ENCODE measurements at regions not wholly inside any gene's neighbourhood (a gene's known extent, or its start where the extent isn't known, plus 50 kb on each side); places are given as distances from the start of the nearest gene placed in this dataset.

DNA sequence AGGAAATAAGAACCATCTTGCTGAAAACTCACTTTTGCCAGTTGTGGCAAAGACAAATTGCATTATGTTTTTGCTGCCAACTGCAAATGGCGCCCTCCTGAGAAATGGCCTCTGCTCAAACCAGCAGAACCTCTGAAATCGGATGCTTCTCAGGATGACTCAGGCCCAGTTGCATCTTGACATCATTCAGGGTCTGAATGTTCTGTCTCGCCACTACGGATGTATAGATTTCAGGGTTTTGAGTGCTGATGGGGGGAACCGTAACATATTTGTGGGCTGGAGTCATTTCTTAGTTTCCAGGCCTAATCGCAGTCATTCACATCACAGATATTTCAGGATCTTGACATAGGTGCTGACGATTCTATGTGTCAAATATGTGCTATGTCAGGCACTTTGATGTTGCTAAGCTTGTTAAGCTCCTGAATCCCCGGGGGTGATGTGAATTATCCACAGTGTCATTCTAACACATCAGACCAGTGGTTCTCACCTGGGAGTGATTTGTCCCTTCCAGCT is 207.1 kb downstream of the NFATC2 start:
- peak; percentile 81 for DNase-seq

DNA sequence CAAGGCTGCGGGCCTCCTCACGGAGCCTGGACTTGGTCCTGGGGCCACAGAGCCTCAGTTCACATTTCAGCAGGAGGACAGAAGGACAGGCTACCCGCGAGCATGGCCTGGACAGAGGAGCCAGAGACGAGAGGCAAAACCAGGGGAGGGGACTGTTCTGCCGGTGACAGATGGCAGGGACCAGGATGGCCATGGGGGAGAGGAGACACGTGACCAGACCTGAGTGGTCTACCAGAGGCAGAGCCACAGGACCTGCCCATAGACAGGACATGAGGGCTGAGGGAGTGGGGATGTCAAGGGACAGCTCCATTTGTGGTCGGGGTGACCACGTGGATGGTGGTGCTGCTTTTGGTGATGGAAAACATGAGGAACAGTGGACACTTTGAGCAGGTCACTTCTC is 207.9 kb downstream of the NFATC2 start:
- DNase-seq, result no peak

DNA sequence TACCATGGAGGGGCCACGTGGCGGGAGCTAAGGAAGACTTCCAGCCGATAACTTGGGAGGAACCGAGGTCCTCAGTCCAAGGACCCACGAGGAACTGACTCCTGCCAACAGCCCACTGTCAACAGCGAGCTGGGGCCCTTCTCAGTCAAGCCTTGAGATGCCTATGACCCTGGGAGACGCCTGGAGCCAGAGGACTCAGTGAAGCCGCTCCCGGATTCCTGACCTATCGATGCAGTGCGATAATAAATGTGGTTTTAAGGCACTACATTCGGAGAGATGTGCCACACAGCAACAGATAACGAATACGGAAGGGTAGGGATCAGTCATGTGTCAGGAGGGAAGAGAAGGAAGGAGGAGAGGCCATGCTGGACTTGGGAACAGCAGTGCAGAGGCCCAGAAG is 208.5 kb downstream of the NFATC2 start:
- DNase-seq, result no peak

DNA sequence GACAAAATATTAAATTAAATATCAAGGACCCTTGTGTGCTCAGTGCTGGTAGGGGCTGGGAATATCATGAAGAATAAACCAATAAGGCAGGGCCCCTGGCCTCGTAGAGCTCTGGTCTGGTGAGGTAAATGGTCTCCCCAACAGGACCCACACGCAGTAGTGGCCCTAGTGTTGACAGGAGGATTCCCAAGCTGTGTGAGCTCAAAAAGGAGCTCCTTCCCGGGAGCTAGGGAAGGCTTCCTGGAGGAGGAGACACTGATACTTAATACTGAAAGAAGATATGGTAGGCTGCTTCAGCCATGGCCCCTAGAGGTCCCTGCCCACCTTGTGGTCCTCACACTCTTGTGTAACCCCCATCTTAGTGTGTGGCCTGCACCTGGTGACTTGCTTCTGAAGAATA is 209.1 kb downstream of the NFATC2 start:
- no peak for DNase-seq

DNA sequence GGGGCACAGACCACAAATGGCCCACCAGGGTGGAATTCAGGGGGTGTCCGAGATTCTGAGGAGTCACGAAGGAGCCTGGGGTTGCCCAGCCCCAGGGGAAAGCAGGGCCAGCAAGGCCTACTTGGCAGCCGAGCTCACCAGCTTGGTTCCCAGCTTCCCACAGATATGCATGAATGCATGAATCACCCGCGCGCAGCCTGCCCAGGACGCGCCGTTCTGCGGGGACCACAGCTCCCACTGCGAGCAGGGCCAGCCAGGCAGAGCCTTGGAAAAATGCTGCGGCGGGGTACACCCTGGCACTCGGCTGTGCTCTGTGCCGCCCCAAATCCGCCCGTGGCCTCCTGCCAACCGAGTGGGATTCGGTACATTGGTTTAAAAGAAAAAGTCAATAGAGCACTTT is 211.0 kb downstream of the NFATC2 start:
- DNase-seq, result peak; percentile 40

DNA sequence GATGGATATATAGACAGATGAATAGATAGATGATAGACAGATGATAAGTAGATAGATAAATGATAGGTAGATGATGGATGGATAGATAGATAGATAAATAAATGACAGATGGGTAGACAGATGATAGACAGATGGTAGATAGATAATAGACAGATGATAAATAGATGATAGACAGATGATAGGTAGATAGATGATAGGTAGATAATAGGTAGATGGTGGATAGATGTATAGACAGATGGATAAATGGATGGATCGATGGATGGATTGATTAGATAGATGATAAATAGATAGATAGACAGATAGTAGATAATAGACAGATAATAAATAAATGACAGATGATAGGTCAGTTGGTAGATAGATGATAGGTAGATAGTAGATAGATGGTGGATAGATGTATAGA is 212.7 kb downstream of the NFATC2 start:
- no peak for DNase-seq

DNA sequence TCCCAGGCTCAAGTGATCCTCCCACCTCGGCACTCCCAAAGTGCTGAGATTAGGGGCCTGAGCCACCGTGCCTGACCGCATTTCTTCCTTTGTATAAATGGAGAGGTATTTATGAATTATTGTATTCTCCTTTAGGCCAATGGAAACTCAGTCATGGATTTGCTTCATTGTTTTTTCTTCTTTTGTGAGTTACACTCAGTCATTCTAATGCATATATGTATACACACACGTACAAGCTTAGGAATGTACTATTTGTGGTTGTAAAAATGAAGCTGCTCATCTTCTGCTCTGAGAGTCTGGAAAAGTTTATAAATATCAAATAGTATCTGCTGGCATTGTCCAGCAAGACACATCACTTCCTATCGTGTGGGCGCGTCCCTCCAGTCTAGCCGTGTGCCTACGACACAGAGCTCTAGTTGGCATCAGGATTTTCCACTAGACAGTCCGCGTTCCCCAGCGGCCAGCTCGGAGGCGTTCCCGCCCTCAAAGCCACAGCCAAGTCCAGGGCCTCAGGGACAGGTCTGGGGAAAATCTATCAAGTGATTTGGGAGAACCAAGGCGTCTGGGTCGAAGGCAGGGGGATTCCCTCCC is 215.2 kb downstream of the NFATC2 start:
- peak; percentile 59 for DNase-seq

DNA sequence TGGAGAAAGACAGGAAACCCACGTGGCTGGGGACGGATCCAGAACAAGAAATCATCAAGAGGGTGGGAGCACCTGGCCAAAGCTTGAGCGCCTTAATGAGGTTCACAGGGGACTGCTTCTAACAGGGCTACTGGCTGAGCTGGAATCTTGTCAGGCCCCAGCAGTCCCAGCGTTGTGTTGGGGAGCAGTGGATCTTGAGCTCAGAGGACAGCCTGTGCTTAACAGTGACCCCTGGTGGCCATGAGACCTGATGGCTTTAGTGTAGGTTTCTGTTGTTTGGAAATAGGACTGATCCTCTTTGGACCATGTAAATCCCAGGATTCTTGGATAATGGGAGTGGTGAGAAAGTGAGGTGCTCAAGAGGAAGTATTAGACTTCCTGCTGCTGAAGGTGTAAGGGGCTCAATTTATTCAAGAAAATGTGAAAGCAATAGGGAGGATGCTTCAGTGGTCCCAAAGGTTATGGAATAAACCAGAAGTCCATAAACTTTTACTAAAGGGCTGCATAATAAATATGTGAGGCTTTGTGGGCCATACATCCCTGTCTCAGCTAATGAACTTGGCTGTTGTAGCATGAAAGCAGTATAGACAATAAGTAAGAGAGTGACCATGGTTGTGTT is 216.2 kb downstream of the NFATC2 start:
- DNase-seq, result no peak

DNA sequence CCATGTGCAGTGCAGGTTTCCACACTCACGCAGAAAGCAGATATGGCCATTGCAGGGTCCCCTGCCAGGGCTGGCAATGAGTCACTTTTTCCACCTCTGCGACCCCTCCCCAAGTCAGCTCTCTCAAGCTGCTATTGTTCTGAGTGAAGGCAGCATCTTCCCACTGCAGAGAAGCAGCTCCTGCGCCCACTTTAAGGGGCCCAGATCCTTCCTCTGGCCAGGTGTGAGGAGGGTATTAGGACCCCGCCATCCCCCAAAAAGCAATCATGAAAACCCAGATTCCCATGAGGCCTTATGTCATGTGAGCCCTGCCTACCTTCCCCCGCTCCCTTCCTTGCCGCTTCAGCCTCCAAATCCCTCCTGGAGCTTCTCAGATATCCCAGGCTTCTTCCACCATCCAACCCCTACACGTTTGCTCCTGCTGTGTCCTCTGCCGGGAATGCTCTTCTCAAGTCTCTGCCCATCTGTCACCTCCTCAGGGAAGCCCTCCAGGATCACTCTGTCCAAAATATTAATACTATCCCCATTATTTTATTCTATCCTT is 220.3 kb downstream of the NFATC2 start:
- DNase-seq, result no peak

DNA sequence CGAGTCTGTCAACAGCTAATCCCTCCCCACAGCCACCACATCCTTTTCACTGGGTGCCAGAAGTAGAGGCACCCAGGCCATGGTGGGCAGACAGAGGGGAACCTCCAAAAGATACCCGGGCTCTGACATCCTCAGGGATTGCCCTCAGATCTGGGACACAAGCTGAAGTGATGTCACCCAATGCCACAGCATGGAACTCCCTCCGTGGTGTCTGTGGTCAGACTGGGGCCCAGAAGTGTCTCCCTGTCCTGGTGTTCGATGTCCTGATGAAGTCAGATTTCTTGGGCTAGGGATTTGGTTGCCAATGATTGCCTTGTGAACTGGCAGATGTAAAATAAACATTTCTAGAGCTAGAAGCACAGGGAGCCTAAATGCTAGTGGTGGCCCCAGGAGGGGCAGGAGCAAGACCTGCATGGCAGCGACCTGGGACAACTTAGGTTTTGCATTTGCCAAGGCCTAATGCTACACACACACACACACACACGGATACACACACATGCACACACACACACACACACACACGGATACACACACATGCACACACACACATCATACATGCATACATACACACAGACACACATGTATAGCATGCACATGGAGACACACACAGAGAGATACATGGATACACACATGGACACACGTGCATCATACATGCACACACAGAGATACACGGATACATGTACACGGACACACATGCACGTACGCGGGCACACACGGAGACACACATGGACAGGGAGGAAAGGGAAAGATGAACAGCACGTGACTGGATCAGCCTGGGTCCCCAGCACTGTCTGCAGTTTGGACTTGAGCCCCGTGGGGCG is 221.0 kb downstream of the NFATC2 start:
- no peak for DNase-seq

DNA sequence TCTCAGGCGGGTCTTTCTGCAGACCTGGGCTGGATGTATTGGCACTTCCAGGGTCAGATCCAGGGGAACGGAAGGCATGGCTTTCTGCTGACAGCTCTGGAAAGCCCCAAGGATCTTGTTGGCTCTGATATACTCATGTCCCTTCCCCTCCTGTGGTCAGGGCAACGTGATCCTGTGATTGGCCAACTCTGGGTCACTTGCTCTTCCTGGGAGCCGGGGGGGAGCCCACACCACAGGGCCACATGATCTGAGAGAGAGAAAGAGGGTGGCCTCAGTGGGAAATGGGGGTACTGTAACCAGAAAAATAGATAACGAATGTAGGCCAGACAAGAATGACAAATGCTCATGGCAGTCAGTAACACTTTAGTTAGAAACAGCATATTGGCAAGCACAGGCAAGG is 223.0 kb downstream of the NFATC2 start:
- DNase-seq, result no peak

DNA sequence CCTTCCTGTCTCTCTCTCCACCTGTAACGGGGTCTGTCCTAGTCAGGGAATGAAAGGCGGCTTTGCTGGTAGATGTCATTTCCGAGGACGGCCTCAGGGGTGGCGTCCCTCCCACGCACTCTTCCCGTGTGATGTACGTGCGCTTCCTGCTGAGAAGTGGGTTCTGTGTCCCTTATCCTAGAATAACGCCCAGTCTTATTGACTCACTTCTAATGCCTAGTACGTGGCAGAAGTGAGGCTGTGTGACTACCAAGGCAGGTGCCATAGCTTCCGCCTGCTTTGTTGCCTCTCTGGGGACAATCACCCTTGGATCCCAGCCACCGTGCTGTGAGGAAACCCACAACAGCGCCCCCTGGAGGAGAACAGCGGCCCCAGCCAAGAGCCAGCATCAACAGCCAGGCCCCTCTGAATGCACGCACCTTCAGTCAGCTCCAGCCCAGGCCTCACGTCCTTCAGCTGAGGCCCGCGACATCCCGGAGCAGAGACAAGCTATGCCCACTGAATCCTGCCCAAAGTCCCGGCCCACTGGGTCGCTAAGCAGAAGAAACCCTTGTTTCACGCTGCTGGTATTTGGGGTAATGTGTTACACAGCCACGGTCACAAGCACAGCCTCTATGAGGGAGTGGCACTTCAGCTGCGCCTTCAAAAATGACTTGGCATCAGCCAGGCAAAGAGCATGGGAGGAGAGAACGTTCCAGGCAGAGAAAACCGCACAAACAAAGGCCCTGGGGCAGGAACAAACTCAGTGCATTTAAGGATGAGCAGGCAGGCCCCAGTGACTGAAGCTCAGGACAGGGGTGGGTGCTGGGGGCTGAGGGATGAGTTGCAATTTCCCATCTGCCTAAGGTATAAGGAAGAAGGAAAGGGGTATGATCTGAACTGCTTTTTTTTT is 224.2 kb downstream of the NFATC2 start:
- no peak for DNase-seq

DNA sequence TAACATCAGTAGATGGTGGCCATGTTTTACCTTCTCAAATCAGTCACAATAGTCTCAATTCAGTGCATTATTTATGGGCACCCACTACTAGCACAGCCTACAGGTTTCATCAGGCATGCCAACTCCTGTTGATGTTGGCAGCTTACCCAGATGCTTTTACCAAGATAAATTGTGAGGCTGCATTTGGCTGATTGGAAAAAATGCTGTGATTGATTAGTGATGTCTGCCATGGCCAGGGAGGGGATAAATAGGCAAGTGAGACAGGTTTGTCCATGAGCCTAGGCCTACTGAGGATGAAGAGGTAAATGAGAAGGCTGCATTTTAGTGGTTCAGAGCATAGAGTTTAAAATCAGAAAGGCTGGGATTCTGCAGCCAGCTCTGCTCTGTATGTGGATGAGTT is 227.1 kb downstream of the NFATC2 start:
- DNase-seq, result no peak

DNA sequence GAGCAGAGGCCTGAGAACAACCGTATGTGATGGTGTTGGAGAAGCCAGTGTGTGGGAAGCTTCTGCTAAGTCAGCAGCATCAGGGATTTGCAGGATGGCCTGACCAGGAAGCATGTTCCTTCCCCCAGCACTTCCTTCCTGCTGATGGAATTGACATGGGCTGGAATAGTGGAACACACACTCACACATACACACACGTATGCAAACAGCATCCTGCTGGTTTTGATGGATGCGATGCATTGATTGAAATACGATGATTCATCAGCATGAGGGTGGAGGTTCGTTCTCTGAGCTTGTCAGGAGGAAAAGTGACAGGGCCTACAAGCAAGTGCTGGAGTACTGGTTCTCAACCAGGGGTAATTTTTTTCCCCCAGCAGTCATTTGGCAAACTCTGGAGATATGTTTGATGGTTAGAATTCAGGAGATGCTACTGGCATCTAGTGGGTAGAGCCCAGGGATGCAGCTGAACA is 229.1 kb downstream of the NFATC2 start:
- no peak for DNase-seq

DNA sequence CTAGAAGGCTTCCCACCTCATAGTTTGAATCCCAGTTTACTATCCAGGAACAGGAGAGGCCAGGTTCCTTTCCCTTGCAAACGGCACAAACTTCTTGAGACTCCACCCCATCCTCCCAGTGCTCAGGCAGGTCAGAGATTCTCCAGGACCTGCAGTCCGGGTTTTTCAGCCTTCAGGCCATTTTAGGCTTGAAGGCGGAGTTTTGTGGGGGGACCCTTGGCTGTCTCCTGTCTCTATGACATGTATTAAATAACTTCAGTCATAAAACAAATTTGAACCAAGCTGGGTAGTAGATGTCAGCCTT is 230.1 kb downstream of the NFATC2 start:
- DNase-seq, result no peak

DNA sequence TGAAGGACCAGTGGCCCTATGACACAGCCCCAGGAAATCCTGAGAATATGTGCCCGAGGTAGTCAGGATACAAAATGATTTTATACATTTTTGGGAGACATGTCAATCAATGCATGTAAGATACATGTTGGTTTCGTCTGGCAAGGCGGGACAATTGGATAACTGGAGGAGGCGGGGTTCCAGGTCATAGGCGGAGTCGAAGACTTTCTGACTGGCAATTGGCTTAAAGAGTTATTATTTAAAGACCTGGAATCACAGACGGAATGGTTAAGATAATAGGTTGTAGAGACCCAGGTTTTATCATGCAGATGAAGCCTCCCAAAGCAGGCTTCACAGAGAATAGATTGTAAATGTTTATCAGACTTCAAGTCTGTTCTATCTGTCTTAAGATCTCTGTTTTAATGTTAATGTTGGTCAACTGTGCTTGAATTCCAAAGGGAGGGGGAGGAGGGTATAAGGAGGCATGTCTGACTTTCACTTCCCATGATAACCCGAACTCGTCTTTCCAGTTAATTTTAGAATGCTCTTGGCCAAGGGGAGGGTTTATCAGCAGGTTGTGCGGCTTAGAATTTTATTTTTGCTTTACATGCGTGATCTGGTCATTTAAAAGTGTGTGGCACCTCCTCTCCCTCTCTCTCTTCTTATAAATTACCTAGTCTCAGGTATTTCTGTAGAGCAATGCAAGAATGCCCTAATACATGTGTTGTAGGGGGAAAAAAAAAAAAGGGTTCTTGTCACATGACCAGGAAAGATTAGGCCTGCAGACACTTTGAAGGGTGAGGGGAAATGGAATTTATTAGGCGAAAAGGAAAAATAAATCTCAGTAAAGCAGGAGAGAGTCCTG is 230.7 kb downstream of the NFATC2 start:
- no peak for DNase-seq

DNA sequence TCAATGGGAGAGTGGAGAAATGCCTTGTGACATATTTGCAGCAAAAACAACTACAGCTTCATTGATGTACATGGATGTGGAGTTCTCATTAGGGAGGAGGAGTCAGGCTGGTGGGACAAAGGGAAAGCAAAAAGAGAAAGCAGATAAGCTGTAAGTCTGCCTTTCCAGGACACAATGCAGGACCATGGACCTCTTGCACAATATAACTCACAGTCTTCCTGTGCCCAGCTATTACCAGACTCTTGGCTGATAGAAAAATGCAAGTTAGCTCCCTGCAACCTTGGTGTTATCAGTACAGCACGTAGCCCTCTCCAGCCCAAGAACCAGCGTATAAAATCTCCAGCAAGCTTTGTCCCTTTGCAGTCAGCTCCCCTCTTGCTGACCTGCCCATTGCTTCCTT is 232.3 kb downstream of the NFATC2 start:
- DNase-seq, result no peak

DNA sequence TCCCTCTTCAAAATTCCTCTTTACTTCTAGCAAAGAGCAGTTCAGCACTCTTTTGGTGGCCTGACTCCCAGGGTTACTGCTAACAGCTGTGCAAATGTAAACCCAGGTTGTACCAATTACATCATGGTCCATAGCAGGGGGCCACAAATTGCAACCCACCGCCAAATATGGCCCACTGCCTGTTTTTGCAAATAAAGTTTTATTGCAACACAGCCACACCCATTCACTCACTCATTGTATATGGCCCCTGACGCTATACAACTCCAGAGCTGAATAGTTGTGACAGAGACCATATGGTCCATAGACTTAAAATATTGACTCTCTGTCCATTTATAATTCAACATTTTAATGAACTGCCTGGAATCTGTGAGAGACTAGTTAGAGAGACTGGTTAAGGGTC is 233.4 kb downstream of the NFATC2 start:
- DNase-seq, result no peak

DNA sequence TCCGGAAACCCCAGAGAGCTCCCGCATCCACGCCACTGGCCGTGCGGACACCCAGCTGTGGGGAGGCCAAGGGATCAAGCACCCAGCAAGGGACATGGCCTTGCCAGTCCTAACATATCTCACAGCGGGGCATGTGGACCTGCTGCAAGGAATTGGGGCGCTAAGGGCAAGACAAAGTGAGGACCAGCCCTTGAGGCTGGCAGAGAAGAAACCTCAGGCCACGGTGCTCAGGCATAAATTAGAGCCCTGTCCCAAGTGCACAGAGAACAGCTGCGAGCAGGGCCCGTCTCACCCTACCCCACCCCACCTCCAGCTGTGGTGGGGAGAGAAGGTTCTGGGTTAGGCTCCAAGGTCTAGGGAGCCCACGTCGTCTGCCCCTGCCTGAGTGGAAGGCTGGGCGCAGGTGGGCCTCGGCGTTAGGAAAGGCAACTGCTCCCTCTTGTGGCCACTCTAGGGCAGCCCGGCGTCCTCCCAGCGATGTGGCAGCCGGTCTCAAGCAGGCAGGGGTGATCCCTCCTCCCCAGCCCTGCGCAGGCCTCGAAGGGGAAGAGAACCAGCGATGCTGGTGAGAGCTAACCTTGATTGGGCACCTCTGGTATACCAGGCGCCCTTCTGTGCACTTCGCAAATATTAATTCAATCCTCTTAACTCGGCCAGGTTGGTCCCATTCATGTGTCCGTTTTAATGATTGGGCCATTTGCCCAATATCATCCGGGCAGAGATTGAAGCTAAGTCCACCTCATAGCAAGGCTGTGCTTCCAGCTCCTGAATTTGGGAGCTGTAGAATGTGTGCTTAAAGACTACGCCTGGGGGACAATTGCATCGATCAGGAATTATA is 235.8 kb downstream of the NFATC2 start:
- DNase-seq, result peak; percentile 62

DNA sequence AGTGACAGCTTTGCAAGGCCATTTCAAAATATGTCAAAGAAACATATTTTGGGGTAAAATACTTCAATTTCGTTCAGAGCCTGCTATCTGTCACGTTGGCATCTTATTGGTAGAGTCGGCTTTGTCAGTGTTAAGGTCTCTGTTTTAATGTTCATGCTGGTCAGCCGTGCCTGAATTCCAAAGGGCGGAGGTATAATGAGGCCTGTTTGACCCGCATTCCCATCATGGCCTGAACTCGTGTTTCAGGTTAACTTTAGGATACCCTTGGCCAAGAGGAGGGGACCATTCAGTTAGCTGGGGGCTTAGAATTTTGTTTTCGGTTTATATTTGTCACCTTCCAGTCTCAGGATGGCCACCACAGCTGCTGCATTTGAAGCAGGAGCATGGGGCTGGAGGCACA is 236.4 kb downstream of the NFATC2 start:
- no peak for DNase-seq

Data from T1000 (cell line).